Pons (tissue), 1 donor: ENCODE measurements at regions not wholly inside any gene's neighbourhood (a gene's known extent, or its start where the extent isn't known, plus 50 kb on each side); places are given as distances from the start of the nearest gene placed in this dataset.

Experiments
- DNase-seq: peaks from one replicate; pipeline ENCODE4 v3.0.0-alpha.2; 2016; ENCODE audit warnings: low spot score

DNA sequence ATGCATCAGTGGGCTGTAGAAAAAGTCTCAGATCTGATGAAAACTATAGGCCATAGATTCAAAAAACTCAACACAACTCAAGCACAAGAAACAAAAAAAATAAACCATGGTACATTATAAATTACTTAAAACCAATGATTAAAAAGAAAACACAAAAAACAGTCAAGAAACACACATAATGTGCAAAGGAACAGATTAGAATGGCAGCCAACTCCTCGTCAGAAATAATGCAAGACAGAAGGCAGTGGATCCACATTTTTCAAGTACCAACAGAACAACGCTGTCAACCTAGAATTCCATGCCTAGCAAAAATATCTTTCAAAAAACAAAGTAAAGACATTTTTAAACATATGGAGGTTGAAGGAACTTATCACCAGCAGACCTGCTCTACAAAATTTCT lies 69.7 kb downstream of the PSMB1 start:
- no peak for DNase-seq

DNA sequence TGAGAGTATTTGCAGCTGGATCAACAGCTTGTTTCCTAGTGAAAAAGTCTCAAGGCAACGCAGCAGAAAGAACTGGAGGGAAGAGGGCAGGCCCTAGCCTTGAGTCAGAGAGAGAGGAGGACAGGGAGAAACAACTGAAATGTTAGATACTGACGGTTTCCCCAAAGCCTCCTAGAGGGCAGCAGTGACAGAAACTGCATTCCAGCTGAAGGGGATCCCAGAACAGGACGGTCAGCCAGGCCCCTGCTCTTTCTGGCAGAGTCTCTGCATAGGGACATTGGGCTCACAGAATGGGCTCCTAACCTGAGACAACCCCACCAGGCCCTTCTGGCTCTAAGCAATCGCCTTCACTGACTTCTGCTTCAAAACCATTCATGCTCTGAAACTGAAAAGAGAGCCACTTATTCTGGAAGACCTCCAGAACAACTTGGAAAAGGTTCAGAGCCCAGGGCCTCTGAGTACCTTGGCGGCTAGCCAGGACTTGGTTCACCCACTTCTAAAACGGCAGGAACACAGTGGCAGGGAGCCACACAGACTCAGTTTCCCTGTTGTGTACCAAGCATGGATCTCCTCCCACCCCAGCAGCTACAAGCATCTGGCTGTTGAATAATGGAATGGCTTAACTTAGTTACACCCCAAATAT lies 72.9 kb downstream of the PSMB1 start:
- DNase-seq: peak; percentile 49

GRCh38 chr6:170476360-170476759 lies 76.7 kb downstream of the PSMB1 start:
- peak; percentile 33 for DNase-seq

- no peak for DNase-seq
These were observed 78.0 kb downstream of the PSMB1 start for GRCh38 chr6:170475118-170475517.

- DNase-seq: no peak
These were observed 79.3 kb downstream of the PSMB1 start for GRCh38 chr6:170473801-170474200.

DNA sequence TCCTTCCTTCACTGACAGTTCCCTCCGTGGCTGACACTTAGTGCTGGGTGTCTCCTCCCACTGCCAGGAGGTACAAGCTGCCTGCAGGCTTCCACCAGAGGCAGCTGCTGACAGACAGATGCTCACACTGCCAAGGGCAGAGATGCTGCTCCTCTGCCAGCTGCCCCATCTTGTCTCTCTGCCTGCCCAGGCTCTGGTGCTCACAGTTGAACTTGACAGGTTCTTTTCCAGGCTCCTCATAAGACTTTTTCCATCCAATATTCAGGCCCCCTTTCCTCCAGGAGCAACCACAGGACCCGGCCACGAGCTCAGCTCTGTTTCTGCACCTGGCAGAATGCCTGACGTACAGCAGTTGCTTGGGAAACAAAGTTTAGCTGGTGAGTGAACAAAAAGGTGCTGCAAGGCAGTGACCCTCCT lies 79.8 kb downstream of the PSMB1 start:
- peak; percentile 70 for DNase-seq

GRCh38 chr6:170471491-170471890 lies 81.6 kb downstream of the PSMB1 start:
- peak; percentile 68 for DNase-seq

DNA sequence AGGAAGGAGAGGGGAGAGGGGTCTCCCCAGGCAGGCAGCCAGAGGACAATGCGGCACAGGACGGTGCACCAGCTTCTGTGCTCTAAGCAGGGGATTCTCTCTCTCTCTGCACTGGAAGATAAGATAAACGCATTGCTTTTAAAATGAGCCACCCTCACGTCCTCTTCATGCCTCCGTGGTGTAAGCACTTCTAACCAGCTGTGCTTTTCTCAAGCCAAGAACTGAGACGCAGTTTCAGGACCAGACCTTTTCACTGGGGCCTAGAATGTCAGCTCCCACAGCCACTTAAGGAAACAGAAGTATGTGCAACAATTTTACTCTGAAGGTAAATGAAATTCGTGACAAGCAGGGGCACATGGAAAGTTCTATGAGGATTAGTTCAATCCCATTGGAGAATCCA lies 82.4 kb downstream of the PSMB1 start:
- no peak for DNase-seq

DNA sequence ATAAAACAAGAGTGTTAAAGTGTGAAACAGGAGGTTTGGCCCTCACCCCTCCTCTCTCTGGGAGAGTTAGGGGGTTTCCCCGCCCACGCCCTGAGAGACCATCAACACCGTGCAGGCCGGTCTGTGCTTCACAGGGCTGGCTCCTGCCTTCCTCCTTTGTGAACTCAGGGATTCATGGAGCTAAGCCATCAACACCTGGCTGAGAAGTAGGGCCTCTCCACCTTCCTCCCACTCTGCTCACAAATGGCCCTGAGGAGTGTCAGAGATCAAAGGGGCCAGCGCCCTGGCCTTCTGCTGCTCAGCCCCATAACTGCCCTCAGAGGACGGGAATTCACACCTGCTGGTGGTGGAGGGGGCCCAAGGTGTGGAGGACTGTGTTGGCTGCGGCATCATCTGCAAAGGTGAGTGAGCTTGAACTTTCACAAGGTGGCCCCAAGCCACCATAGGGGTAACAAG lies 88.6 kb downstream of the PSMB1 start:
- DNase-seq: no peak

- no peak for DNase-seq
These were observed 89.0 kb downstream of the PSMB1 start for GRCh38 chr6:170464080-170464479.

- DNase-seq: no peak
These were observed 89.9 kb downstream of the PSMB1 start for GRCh38 chr6:170463101-170463721.

DNA sequence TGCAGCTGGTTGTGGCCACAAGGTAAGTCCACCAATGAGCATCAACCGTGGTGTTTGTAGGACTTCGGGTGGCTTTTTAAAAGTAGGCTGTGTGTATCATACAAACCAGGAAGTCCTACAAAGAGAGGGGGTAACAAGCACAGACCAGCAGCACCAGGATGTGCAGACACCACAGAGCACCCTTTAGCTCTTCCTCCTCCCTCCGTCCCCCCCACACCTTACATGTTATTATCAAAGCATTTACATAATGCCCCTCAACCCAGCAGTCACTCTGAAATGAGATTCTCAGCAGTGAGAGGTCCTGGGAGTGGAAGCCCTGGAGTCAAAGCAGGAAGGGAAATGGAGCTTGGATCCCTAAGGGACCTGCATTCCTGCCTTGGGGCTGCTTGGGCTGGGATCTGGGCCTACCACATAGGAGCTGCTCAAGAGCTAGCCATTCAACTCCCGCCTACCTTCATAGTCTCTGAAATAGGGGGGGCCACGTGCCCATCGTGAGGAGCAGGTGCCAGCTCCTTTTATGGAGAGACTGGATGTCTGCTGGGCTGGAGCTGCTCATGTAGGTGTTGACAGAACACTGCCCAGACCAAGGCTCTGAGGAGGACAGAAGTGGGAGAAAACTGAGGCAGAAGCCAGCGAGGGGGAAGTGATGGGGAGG lies 90.6 kb downstream of the PSMB1 start:
- no peak for DNase-seq

DNA sequence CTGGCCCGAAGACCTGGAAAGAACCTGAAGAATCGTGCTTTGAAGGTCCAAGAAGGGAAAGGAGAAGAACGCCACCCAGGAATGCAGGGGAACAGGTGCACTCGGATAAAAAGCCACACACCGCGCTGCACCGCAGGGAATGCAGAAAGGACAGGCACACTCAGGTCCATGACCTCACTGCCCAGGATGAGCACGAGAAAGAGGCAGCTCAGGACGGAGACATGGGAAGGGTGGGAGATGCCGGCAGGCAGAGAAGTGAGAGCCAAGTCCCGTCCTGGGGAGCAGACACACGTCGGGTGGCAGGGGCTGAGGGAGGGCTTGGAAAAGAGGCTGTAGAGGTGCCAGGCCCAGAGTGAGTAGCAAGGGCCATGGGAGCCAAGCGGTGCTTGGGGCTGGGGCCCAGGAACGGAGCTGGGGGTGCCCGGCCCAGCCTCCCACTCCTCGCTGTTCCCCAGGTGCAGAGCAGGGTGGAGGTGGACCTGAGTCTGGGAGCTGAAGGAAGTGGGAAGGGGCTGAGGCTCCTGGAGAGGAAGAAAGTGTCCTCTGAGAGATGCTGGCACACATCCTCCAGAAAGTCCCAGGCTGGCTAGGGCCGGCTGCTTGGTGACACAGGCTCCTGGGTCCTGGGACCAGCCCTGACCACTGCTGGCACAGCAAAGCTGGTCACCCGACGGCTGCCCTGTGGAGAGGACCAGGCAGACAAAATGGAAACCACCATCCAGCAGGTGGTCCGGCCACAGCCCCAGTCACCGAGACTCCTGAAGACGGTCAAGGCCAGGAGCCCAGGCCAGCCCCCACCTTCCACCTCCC lies 91.3 kb downstream of the PSMB1 start:
- DNase-seq: no peak

DNA sequence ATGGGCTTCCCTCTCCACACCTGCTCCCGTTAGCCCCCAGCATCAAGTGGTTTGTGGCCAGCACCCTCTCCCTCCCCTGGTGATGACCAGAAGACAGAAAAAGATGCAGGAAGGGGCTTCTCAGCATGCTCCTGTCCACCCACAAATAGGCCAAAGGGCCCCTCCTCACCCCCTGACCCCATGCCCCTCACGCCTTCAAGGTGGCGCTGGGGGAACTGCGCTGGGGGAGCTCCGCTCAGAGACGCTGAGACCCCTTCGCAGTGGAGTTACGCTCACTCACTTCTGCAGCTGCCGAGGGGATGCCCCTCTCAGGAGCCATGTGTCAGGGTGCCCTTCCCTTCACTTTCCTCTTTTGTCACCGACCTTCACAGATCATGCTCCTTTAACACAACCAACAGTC lies 92.0 kb downstream of the PSMB1 start:
- DNase-seq: no peak

- DNase-seq: no peak
These were observed 92.5 kb downstream of the PSMB1 start for GRCh38 chr6:170460641-170461040.

- DNase-seq: no peak
These were observed 93.7 kb downstream of the PSMB1 start for GRCh38 chr6:170459451-170459850.

- DNase-seq: no peak
These were observed 96.0 kb downstream of the PSMB1 start for GRCh38 chr6:170456886-170457698.
